PC-9 (cell line): ENCODE measurements at regions not wholly inside any gene's neighbourhood (a gene's known extent, or its start where the extent isn't known, plus 50 kb on each side); places are given as distances from the start of the nearest gene placed in this dataset.
A peak's percentile ranks its signal among the peaks of the same experiment; 100 is the strongest.

Source experiments
- BruUV-seq: library from RNA; stranded (reverse); fragments of 400-500 nt; replicated peaks from 2 replicates; lab custom pipeline; 2021; lab: Mats Ljungman, UMichigan
- CTCF ChIA-PET: fragments of 300-600 bp; sonication (Branson Sonifier 250); formaldehyde crosslinking; loops from one replicate; lab custom pipeline; 2022; ENCODE audit warnings: antibody characterized with exemption; lab: Charles Lee
- POLR2A ChIA-PET: fragments of 300-600 bp; sonication (Branson Sonifier 250); formaldehyde crosslinking; loops from one replicate; lab custom pipeline; 2022; ENCODE audit warnings: antibody characterized with exemption; ENCODE audit not compliant: unreplicated experiment; lab: Charles Lee
- DNase-seq, 2 experiments: peaks; one replicate each; pipeline versions ENCODE4 v3.0.0 to v3.0.0-alpha.2; 2015 to 2022; ENCODE audit warnings: mixed read lengths in 1 of 2
- H2AFZ ChIP-seq: fragments of 200-600 bp; sonication (generic); 2 replicates; pipeline ENCODE4 v1.8.1; 2017; ENCODE audit warnings: antibody characterized with exemption
- H3F3A ChIP-seq: fragments of 200-600 bp; sonication (generic); 2 replicates; pipeline ENCODE4 v1.8.1; 2017; ENCODE audit warnings: antibody characterized with exemption, mild to moderate bottlenecking, low read depth; ENCODE audit not compliant: insufficient read depth
- H3K27ac ChIP-seq: fragments of 200-600 bp; sonication (generic); 2 replicates; pipeline ENCODE4 v1.6.1; 2016; ENCODE audit warnings: mixed run types
- H3K27me3 ChIP-seq: fragments of 200-600 bp; sonication (generic); 2 replicates; pipeline ENCODE4 v1.6.1; 2016; ENCODE audit warnings: low read depth, mixed run types; ENCODE audit not compliant: insufficient read depth
- H3K36me3 ChIP-seq: fragments of 200-600 bp; sonication (generic); 2 replicates; pipeline ENCODE4 v1.6.1; 2016; ENCODE audit warnings: low read depth, mixed run types
- H3K4me1 ChIP-seq: fragments of 200-600 bp; sonication (generic); replicated peaks from 2 replicates; pipeline ENCODE4 v1.6.1; 2016; ENCODE audit warnings: mixed run types; ENCODE audit not compliant: insufficient read depth
- H3K4me2 ChIP-seq: fragments of 200-600 bp; sonication (generic); 2 replicates; pipeline ENCODE4 v1.6.1; 2017; ENCODE audit warnings: mixed run types
- H3K4me3 ChIP-seq: fragments of 200-600 bp; sonication (generic); 2 replicates; pipeline ENCODE4 v1.6.1; 2016; ENCODE audit warnings: mixed run types
- H3K79me2 ChIP-seq: fragments of 200-600 bp; sonication (generic); 2 replicates; pipeline ENCODE4 v1.6.1; 2017; ENCODE audit warnings: low read depth, mixed run types
- H3K9me2 ChIP-seq: fragments of 200-600 bp; sonication (generic); 2 replicates; pipeline ENCODE4 v1.8.1; 2017; ENCODE audit warnings: mild to moderate bottlenecking; ENCODE audit not compliant: insufficient read depth
- H3K9me3 ChIP-seq: fragments of 200-600 bp; sonication (generic); 2 replicates; pipeline ENCODE4 v1.8.1; 2016; ENCODE audit warnings: low read depth; ENCODE audit not compliant: insufficient read depth
- H4K20me1 ChIP-seq: fragments of 200-600 bp; sonication (generic); 2 replicates; pipeline ENCODE4 v1.8.1; 2017; ENCODE audit not compliant: insufficient read depth
- EZH2 ChIP-seq: fragments of 200-600 bp; sonication (generic); IDR thresholded peaks from 2 replicates; pipeline ENCODE4 v1.8.0; 2017; ENCODE audit warnings: antibody characterized with exemption, low read depth
- intact Hi-C: fragments of 100-400 bp; cut with micrococcal nuclease; formaldehyde crosslinking; loops from one replicate; pipeline ENCODE4 v1.10.0; 2022; ENCODE audit not compliant: unreplicated experiment
- TF ChIP-seq, protein P1 (sequence below): fragments of 200-600 bp; sonication (generic); conservative IDR thresholded peaks from 2 replicates; pipeline ENCODE4 v1.6.1; 2017; ENCODE audit warnings: mixed run types, antibody characterized with exemption, mild to moderate bottlenecking, moderate library complexity

DNA sequence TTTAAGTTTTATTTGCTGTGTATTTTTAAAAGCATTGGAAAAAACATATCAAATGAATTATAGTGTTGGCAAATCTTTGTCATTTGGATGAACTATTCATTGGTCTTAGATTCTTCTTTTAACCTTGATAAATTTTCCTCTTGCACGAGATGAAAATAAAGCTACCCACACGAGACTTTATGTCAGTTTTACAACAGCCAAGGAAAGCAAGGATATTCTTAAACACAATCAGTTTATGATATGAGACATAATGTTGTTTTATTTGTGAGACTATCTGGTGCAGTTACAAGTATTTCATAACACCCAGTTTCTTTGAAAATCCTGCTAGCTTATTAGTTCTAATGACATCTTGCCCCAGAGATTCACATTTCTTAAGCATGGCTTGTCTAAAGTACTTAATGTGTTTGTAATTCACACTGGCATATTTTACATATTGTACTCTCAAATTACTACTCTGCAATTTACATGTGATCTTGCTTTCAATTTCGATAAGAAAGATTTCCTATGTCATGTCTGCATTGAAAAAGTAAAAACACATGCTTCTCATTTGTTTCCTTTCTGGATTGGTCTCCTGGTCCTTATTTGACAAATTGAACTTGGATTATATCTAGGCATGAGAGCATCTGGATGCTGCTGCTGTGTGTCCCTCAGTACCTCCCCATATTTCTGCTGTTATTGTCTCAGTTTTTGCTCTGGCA lies 955.5 kb upstream of the PCDH9 start:
- Histone ChIP-seq H3K27me3 (no peaks in the 10 kb centered on the region), H3K36me3 (no peaks in the 10 kb centered on the region), H3K27ac (no peak overlapping the region), H2AFZ (no peak overlapping the region), H3K4me2 (no peak overlapping the region), H3K9me2 (no peaks in the 10 kb centered on the region), H3K4me3 (no peak overlapping the region), H3F3A (no peaks in the 10 kb centered on the region), H3K9me3 (no peaks in the 10 kb centered on the region), H3K79me2 (no peaks in the 10 kb centered on the region), H3K4me1 (no peaks in the 10 kb centered on the region), H4K20me1 (no peaks in the 10 kb centered on the region)
- no TSS peak for BruUV-seq
- DNase-seq, result no peak
- ChIA-PET CTCF (no interaction called here), POLR2A (no interaction called here)
- intact Hi-C loops, result no loop called here
- TF ChIP-seq, protein P1, sequence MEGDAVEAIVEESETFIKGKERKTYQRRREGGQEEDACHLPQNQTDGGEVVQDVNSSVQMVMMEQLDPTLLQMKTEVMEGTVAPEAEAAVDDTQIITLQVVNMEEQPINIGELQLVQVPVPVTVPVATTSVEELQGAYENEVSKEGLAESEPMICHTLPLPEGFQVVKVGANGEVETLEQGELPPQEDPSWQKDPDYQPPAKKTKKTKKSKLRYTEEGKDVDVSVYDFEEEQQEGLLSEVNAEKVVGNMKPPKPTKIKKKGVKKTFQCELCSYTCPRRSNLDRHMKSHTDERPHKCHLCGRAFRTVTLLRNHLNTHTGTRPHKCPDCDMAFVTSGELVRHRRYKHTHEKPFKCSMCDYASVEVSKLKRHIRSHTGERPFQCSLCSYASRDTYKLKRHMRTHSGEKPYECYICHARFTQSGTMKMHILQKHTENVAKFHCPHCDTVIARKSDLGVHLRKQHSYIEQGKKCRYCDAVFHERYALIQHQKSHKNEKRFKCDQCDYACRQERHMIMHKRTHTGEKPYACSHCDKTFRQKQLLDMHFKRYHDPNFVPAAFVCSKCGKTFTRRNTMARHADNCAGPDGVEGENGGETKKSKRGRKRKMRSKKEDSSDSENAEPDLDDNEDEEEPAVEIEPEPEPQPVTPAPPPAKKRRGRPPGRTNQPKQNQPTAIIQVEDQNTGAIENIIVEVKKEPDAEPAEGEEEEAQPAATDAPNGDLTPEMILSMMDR, result no peak
- TF ChIP-seq EZH2, result no peak

DNA sequence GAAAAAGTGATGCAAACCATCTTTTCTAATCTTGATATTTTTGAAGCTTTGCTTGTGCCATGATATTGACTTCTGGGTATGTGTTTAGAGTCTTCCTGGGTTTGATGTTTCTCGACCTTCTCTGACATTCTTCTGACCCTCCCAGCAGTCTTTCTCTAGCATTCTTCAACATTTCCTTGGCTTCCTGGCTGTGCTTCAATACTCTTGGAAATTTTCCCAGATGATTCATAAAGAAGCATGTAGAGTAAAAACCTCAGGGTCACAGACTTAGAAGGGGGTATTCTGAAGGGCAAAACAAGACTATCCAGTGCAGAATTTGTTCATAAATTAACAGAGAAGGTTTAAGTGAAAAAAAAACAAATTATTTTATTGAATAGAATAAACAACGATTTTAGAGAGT lies 946.3 kb upstream of the PCDH9 start:
- Histone ChIP-seq H4K20me1 (no peaks in the 10 kb centered on the region), H3K4me1 (no peaks in the 10 kb centered on the region), H3K9me2 (no peaks in the 10 kb centered on the region), H2AFZ (no peak overlapping the region), H3K36me3 (no peaks in the 10 kb centered on the region), H3K4me3 (no peak overlapping the region), H3K27ac (no peak overlapping the region), H3F3A (no peaks in the 10 kb centered on the region), H3K79me2 (no peaks in the 10 kb centered on the region), H3K4me2 (no peak overlapping the region), H3K9me3 (no peaks in the 10 kb centered on the region), H3K27me3 (no peaks in the 10 kb centered on the region)
- intact Hi-C loops, result no loop called here
- DNase-seq, result peak in 1 of 2 experiments; percentile 2
- BruUV-seq, result no TSS peak
- TF ChIP-seq EZH2, result no peak
- TF ChIP-seq, protein P1, result no peak
- POLR2A ChIA-PET, result no interaction called here
- CTCF ChIA-PET, result no interaction called here

DNA sequence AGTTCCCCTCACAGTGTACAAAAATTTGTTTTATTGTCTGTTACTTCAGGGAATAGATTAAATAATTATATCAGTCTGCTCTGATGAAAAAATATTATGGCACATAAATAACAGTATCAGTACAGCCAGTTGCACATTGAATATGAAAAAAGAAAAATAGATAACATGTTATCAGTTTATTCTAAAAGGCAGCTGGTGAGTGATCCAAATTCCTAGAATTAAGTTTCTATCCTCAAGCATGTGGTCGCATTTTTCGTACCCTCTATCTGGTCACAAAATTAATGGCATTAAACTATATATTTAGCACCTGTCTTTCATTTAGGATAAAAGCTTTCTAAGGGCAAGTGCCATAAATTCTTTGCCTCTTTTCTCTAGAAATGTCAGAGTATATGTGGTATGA lies 944.8 kb upstream of the PCDH9 start:
- intact Hi-C loops, result no loop called here
- CTCF ChIA-PET, result no interaction called here
- BruUV-seq, result no TSS peak

More for the DNA sequence above, 944.8 kb upstream of the PCDH9 start:
- no peaks in the 10 kb centered on the region for H3F3A ChIP-seq
- TF ChIP-seq EZH2, result no peak
- TF ChIP-seq, protein P1, result no peak
- POLR2A ChIA-PET, result no interaction called here
- H3K9me2 ChIP-seq, result no peaks in the 10 kb centered on the region
- no peaks in the 10 kb centered on the region for H4K20me1 ChIP-seq
- H3K79me2 ChIP-seq, result no peaks in the 10 kb centered on the region
- no peaks in the 10 kb centered on the region for H3K9me3 ChIP-seq
- H3K27me3 ChIP-seq, result no peaks in the 10 kb centered on the region
- no peak for DNase-seq
- H3K4me3 ChIP-seq, result no peak overlapping the region
- no peaks in the 10 kb centered on the region for H3K4me1 ChIP-seq
- no peak overlapping the region for H3K4me2 ChIP-seq
- no peak overlapping the region for H3K27ac ChIP-seq
- no peak overlapping the region for H2AFZ ChIP-seq
- H3K36me3 ChIP-seq, result no peaks in the 10 kb centered on the region
